Ishikawa (cell line): ENCODE measurements at regions not wholly inside any gene's neighbourhood (a gene's known extent, or its start where the extent isn't known, plus 50 kb on each side); places are given as distances from the start of the nearest gene placed in this dataset.

ENCODE experiments used
- CEBPB ChIP-seq: IDR thresholded peaks from 2 replicates; pipeline ENCODE4 v1.6.1; 2012
- CREB1 ChIP-seq: IDR thresholded peaks from 2 replicates; pipeline ENCODE4 v1.6.1; 2012; ENCODE audit warnings: low read depth
- EGR1 ChIP-seq: IDR thresholded peaks from 2 replicates; pipeline ENCODE4 v1.6.1; 2012
- EP300 ChIP-seq: IDR thresholded peaks from 2 replicates; pipeline ENCODE4 v1.6.1; 2012; ENCODE audit warnings: borderline replicate concordance
- FOXM1 ChIP-seq: IDR thresholded peaks from 2 replicates; pipeline ENCODE4 v1.6.1; 2012; ENCODE audit warnings: low read depth, borderline replicate concordance
- MAX ChIP-seq: IDR thresholded peaks from 2 replicates; pipeline ENCODE4 v1.6.1; 2012
- NFIC ChIP-seq: IDR thresholded peaks from 2 replicates; pipeline ENCODE4 v1.6.1; 2012
- RAD21 ChIP-seq: IDR thresholded peaks from 2 replicates; pipeline ENCODE4 v1.6.1; 2012; ENCODE audit warnings: low read depth
- REST ChIP-seq: IDR thresholded peaks from 2 replicates; pipeline ENCODE4 v1.6.1; 2012; ENCODE audit warnings: low read depth, mild to moderate bottlenecking
- TAF1 ChIP-seq: IDR thresholded peaks from 2 replicates; pipeline ENCODE4 v1.6.1; 2012; ENCODE audit warnings: low read depth, mild to moderate bottlenecking
- TCF12 ChIP-seq: IDR thresholded peaks from 2 replicates; pipeline ENCODE4 v1.6.1; 2012; ENCODE audit warnings: low read depth
- TEAD4 ChIP-seq: IDR thresholded peaks from 2 replicates; pipeline ENCODE4 v1.6.1; 2012
- USF1 ChIP-seq: IDR thresholded peaks from 2 replicates; pipeline ENCODE4 v1.6.1; 2012
- YY1 ChIP-seq: IDR thresholded peaks from 2 replicates; pipeline ENCODE4 v1.6.1; 2012; ENCODE audit warnings: low read depth
- ZBTB7A ChIP-seq: IDR thresholded peaks from 2 replicates; pipeline ENCODE4 v1.6.1; 2012; ENCODE audit warnings: low read depth

- TF ChIP-seq EP300, result no peak
- TF ChIP-seq EGR1, result no peak
- TF ChIP-seq MAX, result no peak
Observed at GRCh38 chr6:168383062-168383854, 57.7 kb upstream of the SMOC2 start.

GRCh38 chr6:168384045-168385036, 56.6 kb upstream of the SMOC2 start:
- no peak for TF ChIP-seq TEAD4
- TF ChIP-seq MAX, result no peak
- TF ChIP-seq EGR1, result no peak
- no peak for TF ChIP-seq YY1
- TF ChIP-seq TCF12, result no peak

GRCh38 chr6:168385037-168385759, 55.8 kb upstream of the SMOC2 start:
- TF ChIP-seq EGR1, result no peak
- TF ChIP-seq CEBPB, result no peak
- TF ChIP-seq YY1, result no peak
- no peak for TF ChIP-seq MAX

GRCh38 chr6:168385858-168386735, 54.9 kb upstream of the SMOC2 start:
- TF ChIP-seq EP300, result no peak
- TF ChIP-seq REST, result no peak
- no peak for TF ChIP-seq ZBTB7A
- no peak for TF ChIP-seq TCF12
- TF ChIP-seq CEBPB, result no peak
- no peak for TF ChIP-seq NFIC

GRCh38 chr6:168386973-168387372, 54.0 kb upstream of the SMOC2 start:
- TF ChIP-seq YY1 (no peak), USF1 (no peak), CREB1 (no peak), FOXM1 (no peak), EGR1 (no peak), REST (no peak), CEBPB (no peak), NFIC (no peak), EP300 (no peak), MAX (no peak), ZBTB7A (no peak), TAF1 (no peak), TCF12 (no peak), RAD21 (no peak), TEAD4 (no peak)
